Coronary artery (tissue), 2 donors: ENCODE measurements at regions not wholly inside any gene's neighbourhood (a gene's known extent, or its start where the extent isn't known, plus 50 kb on each side); places are given as distances from the start of the nearest gene placed in this dataset.

Source experiments
- DNase-seq: peaks from one replicate; pipeline ENCODE4 v3.0.0-alpha.2; 2017; ENCODE audit warnings: low spot score
- H3K27ac ChIP-seq, 2 donors: fragments of 200-600 bp; sonication (generic); one replicate each; pipeline ENCODE4 v1.5.1; 2016 to 2019
- H3K4me3 ChIP-seq: fragments of 200-600 bp; sonication (generic); 2 replicates; pipeline ENCODE4 v1.5.1; 2016; ENCODE audit warnings: mild to moderate bottlenecking, moderate library complexity
- CTCF ChIP-seq: fragments of 200-600 bp; sonication (generic); IDR thresholded peaks from one replicate; pipeline ENCODE4 v1.5.1; 2019; ENCODE audit warnings: antibody characterized with exemption

- H3K27ac ChIP-seq, result no peak overlapping the region
- no peak overlapping the region for H3K4me3 ChIP-seq
- no peak for TF ChIP-seq CTCF
- DNase-seq, result peak; percentile 29
Observed at GRCh38 chr6:170092826-170093225, 198.1 kb downstream of the DLL1 start.

- no peak overlapping the region for H3K4me3 ChIP-seq
- H3K27ac ChIP-seq, result no peak overlapping the region
- peak; percentile 43 for DNase-seq
- no peak for TF ChIP-seq CTCF
Observed at GRCh38 chr6:170091639-170092579, 199.0 kb downstream of the DLL1 start.

GRCh38 chr6:170091000-170091638 is 199.8 kb downstream of the DLL1 start:
- no peak for TF ChIP-seq CTCF
- DNase-seq, result peak; percentile 55
- H3K4me3 ChIP-seq, result no peak overlapping the region
- no peak overlapping the region for H3K27ac ChIP-seq

GRCh38 chr6:170090561-170090960 is 200.3 kb downstream of the DLL1 start:
- no peak for TF ChIP-seq CTCF
- peak; percentile 29 for DNase-seq
- no peak overlapping the region for H3K27ac ChIP-seq

GRCh38 chr6:170089963-170090362 is 200.9 kb downstream of the DLL1 start:
- TF ChIP-seq CTCF, result no peak
- H3K27ac ChIP-seq, result no peak overlapping the region
- peak; percentile 65 for DNase-seq
- H3K4me3 ChIP-seq, result no peak overlapping the region

More at GRCh38 chr6:170090561-170090960, 200.3 kb downstream of the DLL1 start:
- H3K4me3 ChIP-seq, result no peak overlapping the region

- no peak for TF ChIP-seq CTCF
- no peak overlapping the region for H3K4me3 ChIP-seq
- no peak overlapping the region for H3K27ac ChIP-seq
- peak; percentile 66 for DNase-seq
Observed at GRCh38 chr6:170088582-170088955, 202.3 kb downstream of the DLL1 start.
